ENCODE measurements at regions not wholly inside any gene's neighbourhood (a gene's known extent, or its start where the extent isn't known, plus 50 kb on each side); places are given as distances from the start of the nearest gene placed in this dataset.
"Not testable (repeated sequence)": the region's sequence is repeated elsewhere in the genome, so short reads cannot be mapped to it uniquely, and the experiment has no call there.

GRCh38 chr5:67790390-67790789, 425.2 kb upstream of the PIK3R1 start:
- Mint-ChIP-seq H3K9me3 (no peaks in the 10 kb centered on the region), H3K4me3 (no peak overlapping the region), H3K27me3 (ENCODE audit: insufficient read depth) (no peaks in the 10 kb centered on the region; the same call in 1 of the 2 replicates), H3K27ac (no peak overlapping the region), H3K36me3 (ENCODE audit: low read depth) (no peaks in the 10 kb centered on the region), H3K4me1 (ENCODE audit: low read depth) (no peaks in the 10 kb centered on the region)
- DNase-seq: no peak
- no peak for TF ChIP-seq CTCF (IDR thresholded peaks at IDR 0.05)

- not testable (repeated sequence) for H3K9me3 Mint-ChIP-seq; H3K4me1 Mint-ChIP-seq (ENCODE audit: low read depth); H3K27me3 Mint-ChIP-seq (ENCODE audit: insufficient read depth); H3K4me3 Mint-ChIP-seq; H3K36me3 Mint-ChIP-seq (ENCODE audit: low read depth); H3K27ac Mint-ChIP-seq; DNase-seq
Measured at GRCh38 chr5:67779893-67780623, 435.5 kb upstream of the PIK3R1 start.

GRCh38 chr5:67774786-67775185, 440.8 kb upstream of the PIK3R1 start:
- Mint-ChIP-seq H3K4me3 (no peak overlapping the region), H3K9me3 (no peaks in the 10 kb centered on the region; the same call in 1 of the 2 replicates), H3K4me1 (ENCODE audit: low read depth) (no peaks in the 10 kb centered on the region), H3K27ac (no peak overlapping the region), H3K27me3 (ENCODE audit: insufficient read depth) (no peaks in the 10 kb centered on the region), H3K36me3 (ENCODE audit: low read depth) (no peaks in the 10 kb centered on the region)
- TF ChIP-seq CTCF (IDR thresholded peaks at IDR 0.05): no peak
- no peak for DNase-seq

GRCh38 chr5:67774267-67774552, 441.3 kb upstream of the PIK3R1 start:
- no peak for TF ChIP-seq CTCF (IDR thresholded peaks at IDR 0.05)
- Mint-ChIP-seq H3K9me3 (no peaks in the 10 kb centered on the region; the same call in 1 of the 2 replicates), H3K36me3 (ENCODE audit: low read depth) (no peaks in the 10 kb centered on the region), H3K27ac (no peak overlapping the region), H3K4me3 (no peak overlapping the region), H3K4me1 (ENCODE audit: low read depth) (no peaks in the 10 kb centered on the region), H3K27me3 (ENCODE audit: insufficient read depth) (no peaks in the 10 kb centered on the region)
- no peak for DNase-seq

- DNase-seq: no peak
- Mint-ChIP-seq H3K36me3 (ENCODE audit: low read depth) (no peaks in the 10 kb centered on the region), H3K4me1 (ENCODE audit: low read depth) (no peaks in the 10 kb centered on the region), H3K4me3 (no peak overlapping the region), H3K27ac (no peak overlapping the region), H3K9me3 (no peaks in the 10 kb centered on the region; the same call in 1 of the 2 replicates), H3K27me3 (ENCODE audit: insufficient read depth) (no peaks in the 10 kb centered on the region)
- no peak for TF ChIP-seq CTCF (IDR thresholded peaks at IDR 0.05)
Measured at GRCh38 chr5:67773411-67774266, 441.9 kb upstream of the PIK3R1 start.

GRCh38 chr5:67771791-67772190, 443.8 kb upstream of the PIK3R1 start:
- no peaks in the 10 kb centered on the region for H3K9me3 Mint-ChIP-seq
- H3K4me3 Mint-ChIP-seq: no peak overlapping the region
- no peaks in the 10 kb centered on the region for H3K36me3 Mint-ChIP-seq (ENCODE audit: low read depth)
- no peaks in the 10 kb centered on the region for H3K27me3 Mint-ChIP-seq (ENCODE audit: insufficient read depth)
- no peaks in the 10 kb centered on the region for H3K4me1 Mint-ChIP-seq (ENCODE audit: low read depth)
- no peak overlapping the region for H3K27ac Mint-ChIP-seq
- DNase-seq: no peak
- TF ChIP-seq CTCF (IDR thresholded peaks at IDR 0.05): no peak

All from HFFc6 (cell line).